ENCODE measurements at regions not wholly inside any gene's neighbourhood (a gene's known extent, or its start where the extent isn't known, plus 50 kb on each side); places are given as distances from the start of the nearest gene placed in this dataset.
A peak's percentile ranks its signal among the peaks of the same experiment; 100 is the strongest.

DNA sequence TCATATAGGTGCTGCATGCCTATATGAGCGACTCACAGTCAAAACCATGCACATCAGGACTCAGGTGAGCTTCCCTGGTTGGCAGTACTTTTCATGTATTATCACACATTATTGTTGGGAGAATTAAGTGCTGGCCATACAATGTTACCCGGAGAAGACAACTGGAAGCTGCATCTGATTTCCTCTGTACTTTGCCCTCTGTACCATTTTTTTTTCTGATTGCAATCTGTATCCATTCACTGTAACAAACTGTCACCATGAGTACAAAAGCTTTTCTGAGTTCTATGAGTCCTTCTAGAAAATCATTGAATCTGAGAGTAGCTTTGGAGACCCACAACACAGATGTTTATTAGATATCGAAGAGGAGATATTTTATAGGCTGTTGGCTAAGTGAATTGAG is 651.0 kb downstream of the NR2F1-AS1 start:
- no peak for DNase-seq (ENCODE audit: low spot score)

DNA sequence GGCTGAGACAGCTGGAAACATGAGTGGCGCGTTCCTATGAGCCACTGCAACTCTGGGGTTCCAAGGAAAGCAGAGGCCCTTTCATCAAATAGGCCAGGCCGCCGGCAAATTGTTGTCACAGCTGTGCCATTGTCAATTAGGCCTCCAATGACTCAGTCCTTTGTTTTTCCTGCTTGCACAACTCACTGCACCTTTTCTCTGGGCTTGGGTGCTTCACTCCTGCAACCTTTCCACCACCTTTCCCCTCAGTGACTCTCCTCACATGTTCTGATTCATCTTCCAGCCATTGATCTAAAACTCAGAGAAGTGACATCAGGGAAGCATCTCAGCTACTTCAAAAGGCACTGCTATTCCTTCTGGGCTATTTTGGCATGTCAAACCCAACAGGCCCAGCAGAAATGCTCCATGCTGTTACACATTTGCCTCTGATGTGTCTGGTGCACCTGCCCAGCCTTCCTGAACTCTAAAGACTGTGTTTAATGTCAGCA is 653.7 kb downstream of the NR2F1-AS1 start:
- no peak for DNase-seq (ENCODE audit: low spot score)

DNA sequence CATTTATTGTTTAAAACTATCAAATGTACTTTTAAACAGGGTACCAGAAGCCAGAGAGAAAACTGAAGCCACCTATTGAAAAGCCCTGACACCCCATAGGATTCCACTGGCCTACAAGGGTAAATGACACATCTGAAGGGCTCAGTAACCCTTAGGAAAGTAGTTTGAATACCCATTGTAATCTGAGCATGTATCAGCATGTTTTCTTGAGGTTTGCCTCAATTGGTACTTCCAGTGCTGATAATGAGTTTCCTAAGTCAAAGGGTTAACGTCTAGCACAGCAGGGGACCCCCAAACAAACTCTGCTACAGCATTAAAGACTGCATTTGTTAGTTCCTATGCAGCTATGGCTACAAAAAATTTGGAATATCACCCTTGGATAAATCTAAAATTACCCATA is 657.1 kb downstream of the NR2F1-AS1 start:
- DNase-seq (ENCODE audit: low spot score): peak; percentile 18

DNA sequence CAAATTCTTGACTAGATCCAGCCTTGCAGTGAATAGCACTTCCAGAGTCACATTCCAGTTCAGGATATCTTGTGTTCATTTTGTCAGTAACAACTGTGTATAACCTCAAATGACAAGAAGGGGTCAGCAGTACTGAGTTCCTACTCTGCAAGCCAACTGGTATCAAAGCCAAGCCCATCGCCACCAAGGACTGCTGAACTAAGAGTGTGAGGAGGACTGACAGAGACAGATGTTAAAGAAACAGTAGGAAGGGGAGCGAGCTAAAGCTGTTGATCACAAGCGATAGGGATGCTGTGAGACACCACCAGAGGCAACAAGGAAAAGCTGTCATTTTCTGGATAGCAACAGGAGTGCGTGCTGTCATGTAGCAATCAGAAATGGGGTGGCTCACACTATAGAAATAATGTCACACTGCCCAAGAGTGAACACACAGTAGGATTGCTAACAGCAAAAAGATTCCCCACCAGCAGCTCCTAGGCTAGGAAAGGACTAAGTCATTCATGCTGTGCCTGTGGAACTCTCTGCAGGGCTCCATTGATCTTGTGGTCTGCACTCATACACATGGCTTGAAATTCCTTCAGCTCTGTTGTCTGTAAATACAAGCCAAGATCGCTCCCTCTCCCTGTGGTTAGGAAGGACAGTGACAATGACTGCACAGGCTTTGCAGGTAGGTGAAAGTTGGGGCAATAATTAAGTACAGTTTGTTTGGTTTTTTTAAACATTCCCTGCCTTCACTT is 658.6 kb downstream of the NR2F1-AS1 start:
- no peak for DNase-seq (ENCODE audit: low spot score)

DNA sequence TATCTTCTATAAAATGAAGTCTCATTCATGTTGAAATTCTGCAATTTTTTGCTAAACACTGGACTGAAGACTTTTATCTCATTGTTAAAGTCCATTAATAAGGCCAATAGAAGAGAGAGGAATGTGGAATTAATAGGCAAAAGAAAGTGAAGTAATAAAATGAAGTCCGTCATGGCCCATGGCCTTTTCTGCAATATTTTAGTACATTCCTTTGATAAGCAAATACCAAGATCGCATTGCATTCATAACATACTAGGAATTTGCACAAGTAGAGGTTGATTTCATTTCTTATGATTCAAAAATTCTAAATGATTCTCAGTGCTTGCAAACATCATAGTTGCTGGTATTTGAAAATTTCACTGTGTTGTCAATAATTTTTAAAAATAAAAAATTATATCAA is 664.0 kb downstream of the NR2F1-AS1 start:
- no peak for DNase-seq (ENCODE audit: low spot score)

DNA sequence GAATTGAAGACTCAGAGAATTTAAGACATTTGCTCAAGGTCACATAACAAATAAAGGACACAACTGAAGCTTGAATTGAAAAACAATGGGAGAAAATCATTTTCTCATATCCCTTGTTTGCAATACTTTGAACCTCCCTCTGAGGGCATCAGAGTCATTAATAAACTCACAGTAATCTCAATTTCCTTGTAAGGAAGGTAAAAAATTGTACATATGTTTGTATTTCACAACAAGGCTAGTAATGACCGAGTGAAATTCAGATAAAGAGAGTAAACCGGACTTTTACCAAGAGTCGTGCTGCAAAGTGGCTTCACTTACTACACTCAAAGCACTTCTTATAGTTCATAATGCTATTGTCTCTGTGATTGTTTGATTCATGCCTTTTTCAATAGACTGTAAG is 665.0 kb downstream of the NR2F1-AS1 start:
- DNase-seq (ENCODE audit: low spot score): no peak

DNA sequence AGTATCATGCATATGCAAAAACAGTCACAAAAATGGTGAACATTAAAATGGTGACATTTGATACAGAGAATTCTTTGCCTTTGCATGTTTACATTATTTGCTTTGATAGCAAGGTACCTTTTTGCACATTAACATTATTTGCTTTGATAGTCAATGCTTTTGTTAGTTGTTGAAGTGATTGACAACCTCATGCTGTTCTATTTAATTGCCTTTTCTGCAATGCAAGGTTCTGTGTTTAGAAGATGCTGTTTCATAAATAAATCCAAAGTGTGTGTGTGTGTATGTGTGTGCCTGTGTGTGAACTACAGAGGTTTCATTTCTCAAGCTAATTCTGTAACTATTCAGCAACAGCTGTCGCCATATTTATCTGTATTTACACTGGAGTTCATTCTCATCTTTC is 668.7 kb downstream of the NR2F1-AS1 start:
- no peak for DNase-seq (ENCODE audit: low spot score)

DNA sequence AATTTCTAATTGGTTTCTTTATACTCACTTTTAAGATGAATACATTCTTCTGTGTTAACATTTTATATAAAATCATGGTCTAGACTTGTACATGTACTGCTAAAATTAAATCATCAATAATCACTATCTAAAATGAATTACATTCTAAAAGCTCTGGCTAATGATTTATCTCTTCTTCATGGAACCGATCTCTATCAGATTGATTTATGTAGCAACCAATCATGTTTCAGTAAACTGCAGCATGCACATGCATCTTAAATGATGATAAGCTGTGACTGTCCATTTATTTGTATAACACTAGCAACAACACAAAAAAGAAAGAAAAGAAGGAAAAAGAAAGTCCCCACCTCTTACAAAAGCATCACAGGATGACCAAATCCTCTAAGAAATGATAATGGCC is 669.2 kb downstream of the NR2F1-AS1 start:
- no peak for DNase-seq (ENCODE audit: low spot score)

DNA sequence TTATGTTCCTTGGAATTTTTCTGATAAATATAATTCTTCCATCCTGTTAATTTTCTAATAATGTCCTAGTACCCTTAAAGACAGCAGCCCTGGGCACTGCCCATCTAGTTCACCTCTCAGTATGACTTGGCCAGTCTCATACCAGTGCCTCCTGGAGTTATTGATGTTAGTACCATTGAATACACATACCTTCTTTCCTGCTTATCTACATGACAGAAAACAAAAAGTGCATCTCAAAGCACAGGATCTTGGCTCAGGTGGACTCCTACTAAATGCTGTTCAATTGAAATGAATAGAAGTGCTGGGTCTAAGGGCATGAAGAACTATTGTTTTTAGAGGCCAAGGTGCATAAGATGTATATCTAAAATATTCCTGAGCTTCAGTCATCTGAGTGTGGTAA is 669.7 kb downstream of the NR2F1-AS1 start:
- DNase-seq (ENCODE audit: low spot score): no peak

DNA sequence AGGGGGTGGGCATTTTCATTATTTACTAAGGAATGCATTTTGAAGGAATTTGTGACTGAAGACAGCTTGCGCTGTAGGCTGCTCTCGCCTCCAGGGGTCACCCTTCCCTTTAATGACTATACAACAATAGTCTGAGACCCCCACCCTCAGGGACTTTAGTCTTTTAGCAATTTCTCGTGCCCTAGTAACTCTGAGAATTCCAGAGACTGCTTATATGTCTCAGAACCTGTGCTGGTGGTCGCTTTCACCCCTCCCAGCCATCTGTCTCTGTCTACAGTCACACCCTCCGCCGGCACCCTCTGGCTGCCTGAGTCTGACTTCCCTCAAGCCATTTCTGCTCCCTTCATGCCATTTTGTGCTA is 671.4 kb downstream of the NR2F1-AS1 start:
- DNase-seq (ENCODE audit: low spot score): peak; percentile 48

DNA sequence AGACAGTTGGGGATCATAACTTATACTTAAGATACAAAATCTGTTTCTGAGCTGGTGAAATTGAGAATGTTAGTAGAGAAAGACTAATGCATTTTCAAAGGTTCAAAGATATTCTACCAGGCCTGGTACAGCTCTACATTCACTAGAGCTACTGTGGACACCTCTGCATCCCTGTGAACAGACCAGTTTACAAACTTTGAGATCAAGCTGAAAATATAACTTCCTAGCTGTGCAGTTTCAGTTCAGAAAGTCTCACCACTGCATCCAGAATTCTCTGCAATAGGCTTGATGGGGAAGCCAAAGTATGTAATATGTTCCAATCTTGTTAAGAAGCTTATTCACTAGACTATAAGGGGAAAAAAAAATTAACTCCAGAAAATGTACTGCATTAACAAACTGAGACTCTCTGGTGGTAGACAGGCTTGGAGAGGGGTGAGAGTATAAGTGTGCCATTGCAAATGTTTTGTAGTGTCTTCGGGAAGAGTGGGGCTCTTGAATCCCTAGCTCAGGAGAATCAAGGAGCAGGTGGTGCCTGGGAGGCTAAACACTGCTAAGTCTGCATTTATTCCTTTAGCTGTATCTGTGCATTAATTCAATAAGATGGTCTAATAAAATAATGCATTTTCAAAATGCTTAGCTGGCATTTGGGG is 671.9 kb downstream of the NR2F1-AS1 start:
- DNase-seq (ENCODE audit: low spot score): no peak

DNA sequence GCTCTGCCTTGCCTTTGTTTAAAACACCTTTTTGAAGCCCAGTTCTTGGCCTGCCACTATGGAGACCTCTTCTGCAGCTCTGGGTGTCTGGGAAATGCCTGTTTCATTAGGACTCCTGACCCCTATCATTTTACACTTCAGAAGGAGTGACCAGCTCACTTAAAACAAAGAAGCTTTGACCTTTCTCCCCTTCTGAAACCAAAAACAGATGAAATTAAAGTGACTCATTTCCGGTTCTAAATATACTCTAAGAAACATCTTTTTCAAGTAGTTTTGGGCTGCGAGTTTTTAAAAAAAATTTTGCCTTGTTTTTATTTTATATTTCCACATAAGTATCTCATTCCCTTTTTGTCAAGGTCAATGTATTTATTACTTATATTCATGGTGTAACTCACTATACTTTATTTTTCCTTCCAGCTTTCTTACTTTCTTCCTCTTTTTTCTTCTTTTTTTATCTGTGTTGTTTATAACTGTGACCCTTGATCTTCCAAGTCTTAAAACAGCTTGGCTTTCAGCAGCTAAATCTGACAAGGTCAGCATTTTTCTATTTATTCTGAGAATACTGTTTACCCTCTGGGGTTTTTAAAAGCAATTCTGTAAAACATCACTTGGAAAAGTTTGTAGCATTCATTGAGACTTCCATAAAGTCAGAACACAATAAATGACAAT is 672.9 kb downstream of the NR2F1-AS1 start:
- DNase-seq (ENCODE audit: low spot score): no peak

DNA sequence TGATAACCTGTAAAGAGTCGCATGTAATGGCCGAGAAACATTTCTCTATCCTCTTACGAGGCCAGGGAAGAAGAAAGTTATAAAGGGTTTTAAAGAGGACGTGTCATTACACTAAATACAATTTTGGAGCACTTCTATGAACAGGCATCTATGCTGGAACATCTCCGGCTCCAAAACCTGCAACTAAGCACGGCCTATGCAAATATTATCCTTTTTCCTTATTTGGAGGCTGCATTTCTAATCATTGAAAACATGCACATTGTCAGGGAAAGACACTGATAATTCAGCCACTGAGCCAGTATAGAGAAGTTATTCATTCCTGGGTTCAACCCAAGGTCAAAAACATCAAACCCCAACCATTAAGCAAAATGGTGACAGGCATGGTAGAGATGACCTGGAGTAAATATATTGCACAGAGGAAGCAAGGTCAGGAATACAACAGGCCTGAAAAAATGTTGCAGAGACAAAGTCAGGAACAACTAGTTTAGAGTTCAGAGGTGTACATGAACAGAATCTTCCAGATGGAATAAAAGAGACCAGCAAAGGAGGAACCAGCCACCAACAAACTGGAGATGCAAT is 674.1 kb downstream of the NR2F1-AS1 start:
- DNase-seq (ENCODE audit: low spot score): no peak

DNA sequence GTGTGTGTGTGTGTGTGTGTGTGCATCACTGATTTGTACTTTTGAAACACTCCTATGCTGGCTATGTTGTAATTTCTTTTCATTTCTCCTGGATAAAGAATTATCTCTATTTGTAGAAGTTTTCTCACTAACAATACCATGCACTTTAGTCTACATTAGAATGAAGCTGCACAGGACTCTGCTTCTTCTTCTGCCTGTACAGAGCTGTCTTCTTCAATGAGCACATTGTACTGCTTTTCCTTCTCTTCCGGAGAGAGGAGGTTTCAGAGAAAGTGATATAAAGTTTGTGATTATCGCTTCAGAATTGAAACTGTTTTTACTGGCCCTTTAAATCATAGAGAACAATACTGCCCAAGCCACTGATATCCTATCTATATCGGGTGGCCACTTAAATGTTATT is 677.0 kb downstream of the NR2F1-AS1 start:
- no peak for DNase-seq (ENCODE audit: low spot score)

DNA sequence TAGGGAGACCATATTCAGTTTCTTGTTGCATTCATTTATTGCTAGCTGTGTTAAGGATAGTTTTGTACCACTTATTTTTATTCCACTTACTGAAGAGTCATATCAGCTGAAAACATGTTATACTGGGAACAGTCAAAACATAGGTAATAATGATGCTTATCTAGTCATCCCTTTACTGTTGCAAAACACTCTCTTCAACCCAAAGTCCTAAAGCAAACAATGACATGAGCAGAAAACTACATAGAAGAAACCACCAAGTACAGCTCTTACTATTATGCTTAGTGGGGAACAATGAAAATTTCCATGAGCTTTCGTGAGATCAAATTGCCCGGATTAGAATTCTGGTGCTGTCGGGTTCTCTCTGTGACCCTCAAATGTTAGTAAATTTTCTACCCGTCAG is 681.4 kb downstream of the NR2F1-AS1 start:
- DNase-seq (ENCODE audit: low spot score): no peak

DNA sequence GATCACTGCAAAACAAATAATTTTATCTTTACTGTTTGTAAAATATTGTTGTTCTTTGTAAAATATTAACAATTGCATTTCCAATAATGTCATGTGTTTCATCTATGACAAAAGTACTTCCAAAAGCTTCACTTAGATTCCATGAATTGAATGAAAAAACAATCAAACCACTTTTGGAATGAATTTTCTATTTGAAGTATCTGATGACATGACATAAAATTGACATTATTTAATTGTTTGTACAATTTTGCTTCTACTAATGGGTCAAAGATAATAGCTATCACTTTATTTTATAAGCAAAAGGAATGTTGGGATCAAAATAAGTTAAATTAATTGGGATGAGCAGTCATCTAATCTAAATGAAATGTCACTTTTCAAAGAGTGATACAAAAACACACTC is 684.3 kb downstream of the NR2F1-AS1 start:
- no peak for DNase-seq (ENCODE audit: low spot score)

DNA sequence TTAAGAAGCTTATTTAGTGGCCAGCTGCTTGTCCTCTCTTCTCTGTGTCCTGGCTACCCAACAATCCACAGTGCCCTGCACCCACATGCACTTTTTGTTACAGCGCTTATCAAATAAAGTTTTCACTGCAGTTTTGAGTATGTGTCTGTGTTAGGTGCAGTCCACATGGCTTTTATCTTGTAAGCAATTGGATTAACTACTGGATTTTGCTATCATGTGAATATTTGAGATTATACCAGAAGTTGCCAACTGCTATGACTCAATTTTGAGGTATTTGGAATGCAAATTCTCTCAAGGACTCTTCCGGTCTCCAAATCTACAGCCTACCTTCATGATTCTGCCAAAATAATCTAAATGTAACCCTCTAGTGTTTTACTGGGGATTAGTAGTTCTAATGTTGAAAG is 690.2 kb downstream of the NR2F1-AS1 start:
- no peak for DNase-seq (ENCODE audit: low spot score)

DNA sequence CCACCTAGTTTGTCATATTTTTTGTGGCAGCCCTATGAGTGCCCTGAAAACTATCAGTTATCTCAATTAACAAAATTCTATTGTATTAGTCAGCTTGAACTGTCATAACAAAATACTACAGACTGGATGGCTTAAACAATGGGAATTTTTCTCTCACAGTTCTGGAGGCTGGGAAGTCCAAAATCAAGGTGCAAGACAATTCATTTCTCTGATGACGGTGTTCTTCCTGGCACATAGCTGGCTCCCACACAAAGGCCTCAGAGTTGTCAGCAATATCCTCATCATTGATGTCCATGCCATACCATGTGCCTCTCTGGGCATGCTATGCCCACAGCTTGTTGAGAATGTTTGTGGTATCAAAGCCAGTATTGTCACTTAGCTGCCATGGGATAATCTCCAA is 691.9 kb downstream of the NR2F1-AS1 start:
- no peak for DNase-seq (ENCODE audit: low spot score)

DNA sequence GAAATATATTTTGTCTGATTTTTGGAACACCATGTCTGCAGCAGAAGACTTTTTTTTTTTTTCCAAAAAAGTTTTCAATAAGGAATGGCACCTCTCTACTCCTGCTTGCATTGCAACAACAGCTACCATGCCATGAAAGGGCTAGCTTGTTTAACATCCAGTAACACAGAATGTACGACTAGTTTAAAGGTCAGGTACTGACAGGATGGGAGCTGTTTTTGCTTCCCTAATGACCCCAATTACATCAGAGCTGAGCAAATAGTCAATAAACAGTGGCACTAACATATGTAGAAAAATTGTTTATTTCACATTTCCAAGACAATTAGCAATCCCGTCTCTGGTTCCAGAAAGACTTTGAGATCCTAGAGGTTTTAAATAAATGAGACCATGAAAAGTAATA is 693.8 kb downstream of the NR2F1-AS1 start:
- DNase-seq (ENCODE audit: low spot score): no peak

DNA sequence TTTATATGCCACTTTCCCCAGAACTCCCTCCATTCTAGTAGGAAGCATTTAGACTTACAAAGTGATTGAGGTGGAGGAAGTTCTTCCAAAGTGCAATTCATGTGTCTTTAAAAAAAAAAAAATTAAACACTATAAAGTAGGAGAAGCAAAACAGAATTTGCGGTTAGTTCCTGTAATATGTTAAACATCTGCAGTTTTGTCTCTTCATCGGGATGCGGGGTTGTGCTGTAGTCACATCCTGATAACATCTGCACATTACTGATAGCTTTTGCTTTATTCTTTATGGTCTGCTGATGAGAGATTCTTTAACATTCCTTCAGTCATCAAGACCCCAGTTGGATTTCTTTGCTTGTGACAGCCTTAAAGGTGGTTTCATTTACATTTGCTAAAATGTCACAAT is 694.3 kb downstream of the NR2F1-AS1 start:
- DNase-seq (ENCODE audit: low spot score): no peak

DNA sequence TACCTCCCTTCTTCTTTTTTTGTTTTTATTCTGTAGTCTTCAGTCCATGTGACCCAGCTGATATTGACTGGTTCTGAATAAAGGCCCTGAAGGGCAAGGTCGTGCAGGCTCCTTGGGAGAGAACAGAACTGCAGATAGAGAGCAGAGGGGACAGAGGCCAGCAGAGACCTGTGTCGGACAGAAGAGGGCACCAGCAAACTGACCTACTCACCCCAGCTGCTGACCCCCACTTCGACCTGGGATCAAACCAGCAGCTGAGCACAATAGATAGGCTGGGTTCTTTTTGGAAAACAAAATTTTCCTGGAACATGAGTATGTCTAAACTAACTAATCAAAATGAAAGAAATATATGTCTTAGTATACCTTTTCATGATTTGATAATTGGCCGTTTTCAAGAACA is 695.1 kb downstream of the NR2F1-AS1 start:
- peak; percentile 62 for DNase-seq (ENCODE audit: low spot score)

DNA sequence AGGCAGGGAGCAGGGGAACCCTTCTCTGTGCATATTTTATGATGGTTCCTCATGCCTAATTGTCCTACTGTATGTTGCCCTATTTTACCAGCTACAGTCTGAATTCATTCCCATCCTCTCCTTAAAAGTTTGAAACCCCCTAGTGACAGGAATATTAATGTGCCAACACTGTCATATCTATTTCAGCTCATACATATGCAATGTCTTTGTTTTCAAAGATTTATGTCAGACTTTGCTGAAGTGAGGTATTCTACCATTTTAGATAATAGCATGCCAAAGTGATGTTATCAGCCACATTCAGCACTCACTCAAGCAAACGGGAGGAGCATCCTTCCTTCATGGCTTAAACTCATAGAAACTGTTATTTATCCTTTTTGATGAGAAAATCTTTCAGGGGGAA is 696.5 kb downstream of the NR2F1-AS1 start:
- no peak for DNase-seq (ENCODE audit: low spot score)

Measured in iPS-NIHi11 (cell line).